ENCODE measurements at regions not wholly inside any gene's neighbourhood (a gene's known extent, or its start where the extent isn't known, plus 50 kb on each side); places are given as distances from the start of the nearest gene placed in this dataset.
A peak's percentile ranks its signal among the peaks of the same experiment; 100 is the strongest.

- no TSS peak for BruUV-seq (replicated peaks)
Measured at GRCh38 chr10:3433988-3434387, 261.4 kb upstream of the PITRM1 start.

More at GRCh38 chr10:3433988-3434387, 261.4 kb upstream of the PITRM1 start:
- peaks cover under 1% of the 10 kb centered on the region for H3K9me3 ChIP-seq (ENCODE audit: control insufficient read depth, insufficient read depth, low read length)
- intact Hi-C loops (cut with micrococcal nuclease) (no loop called here), in situ Hi-C loops (cut with MboI; ENCODE audit: low sequenced_read_pairs) (no loop called here), dilution Hi-C loops (cut with HindIII; ENCODE audit: low sequenced_read_pairs, unreplicated experiment) (no loop called here)
- peak overlapping the region; percentile 86; the same call in 1 of the 2 replicates for H2BK20ac ChIP-seq (ENCODE audit: low read depth, low read length)
- H4K5ac ChIP-seq (ENCODE audit: low read depth, low read length), result 0 out of 2 replicates have a peak overlapping the region, but pooled peaks have one; percentile 18
- ATAC-seq (ENCODE audit: low read depth), result no peak
- peaks cover 7% of the 10 kb centered on the region; the same call in 1 of the 2 replicates for H3K9me1 ChIP-seq (ENCODE audit: insufficient read depth, low read length)
- H3K4me1 ChIP-seq (ENCODE audit: control insufficient read depth, insufficient read depth, low read length), result peaks cover 7% of the 10 kb centered on the region
- no peak overlapping the region for H3K9ac ChIP-seq (ENCODE audit: low read depth, low read length)
- no peak overlapping the region for H3K56ac ChIP-seq (ENCODE audit: extremely low read depth, insufficient read depth, low read length)
- 80% methylated on average over 1 of the region's 6 CpGs; no CpG with 5 or more reads in 1 of the 2 experiments for WGBS, 2 experiments (ENCODE audit: extremely low coverage in 2 of 2, insufficient read length in 1 of 2)
- peak overlapping the region; percentile 88; the same call in 2 of the 3 replicates for H2BK15ac ChIP-seq (ENCODE audit: low read depth, low read length)
- no peak overlapping the region for H3K4me2 ChIP-seq (ENCODE audit: low read depth, low read length)
- POLR2A ChIA-PET (ENCODE audit: unreplicated experiment), result no interaction called here
- no peak overlapping the region; the same call in 1 of the 2 replicates for H3K23ac ChIP-seq (ENCODE audit: low read depth, low read length)
- no peak overlapping the region for H3K4me3 ChIP-seq (ENCODE audit: insufficient read depth, low read depth, low read length)
- no peaks in the 10 kb centered on the region for H3K36me3 ChIP-seq (ENCODE audit: control insufficient read depth, insufficient read depth, low read length)
- H4K91ac ChIP-seq (ENCODE audit: insufficient read depth, low read depth, low read length), result peak overlapping the region; percentile 66; the same call in 1 of the 2 replicates
- peak overlapping the region; percentile 61 for H3K18ac ChIP-seq (ENCODE audit: low read depth, low read length)
- DNase-seq, result no peak
- peak overlapping the region; percentile 72; the same call in 1 of the 2 replicates for H2AK5ac ChIP-seq (ENCODE audit: low read depth, low read length)
- peak overlapping the region; percentile 79; the same call in 1 of the 2 replicates for H3K4ac ChIP-seq (ENCODE audit: low read depth, low read length)
- H2AFZ ChIP-seq (replicated peaks; ENCODE audit: low read length, poor library complexity), result no peak overlapping the region
- no peaks in the 10 kb centered on the region for H3K79me1 ChIP-seq (ENCODE audit: low read depth in 1 of 2, low read length in 2 of 2)
- H3K14ac ChIP-seq (replicated peaks; ENCODE audit: low read depth, low read length), result peak overlapping the region; percentile 60
- no peak overlapping the region for H3K27ac ChIP-seq (ENCODE audit: insufficient read depth, low read length)
- no peaks in the 10 kb centered on the region for H4K20me1 ChIP-seq (ENCODE audit: insufficient read depth, low read length)
- TF ChIP-seq, protein P1, sequence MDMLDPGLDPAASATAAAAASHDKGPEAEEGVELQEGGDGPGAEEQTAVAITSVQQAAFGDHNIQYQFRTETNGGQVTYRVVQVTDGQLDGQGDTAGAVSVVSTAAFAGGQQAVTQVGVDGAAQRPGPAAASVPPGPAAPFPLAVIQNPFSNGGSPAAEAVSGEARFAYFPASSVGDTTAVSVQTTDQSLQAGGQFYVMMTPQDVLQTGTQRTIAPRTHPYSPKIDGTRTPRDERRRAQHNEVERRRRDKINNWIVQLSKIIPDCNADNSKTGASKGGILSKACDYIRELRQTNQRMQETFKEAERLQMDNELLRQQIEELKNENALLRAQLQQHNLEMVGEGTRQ (IDR thresholded peaks at IDR 0.05; ENCODE audit: low read depth, low read length), result no peak
- TF ChIP-seq RCOR1 (IDR thresholded peaks at IDR 0.05; ENCODE audit: insufficient replicate concordance, low read length) (no peak), CEBPB (IDR thresholded peaks at IDR 0.05; ENCODE audit: low read depth, low read length) (no peak), NFE2L2 (IDR thresholded peaks at IDR 0.05; ENCODE audit: low read depth, low read length) (no peak), BHLHE40 (IDR thresholded peaks at IDR 0.05; ENCODE audit: low read depth, low read length) (no peak), ELK1 (IDR thresholded peaks at IDR 0.05; ENCODE audit: borderline replicate concordance, low read depth, low read length) (no peak), FOS (IDR thresholded peaks at IDR 0.05; ENCODE audit: low read depth, low read length) (no peak)
- H2BK120ac ChIP-seq (ENCODE audit: low read depth, low read length), result peak overlapping the region; percentile 86
- peak overlapping the region in 1 of 2 experiments; percentile 2; a peak in 1 of 4 replicates for H4K8ac ChIP-seq (ENCODE audit: low read depth in 2 of 2, low read length in 2 of 2)
- H2BK5ac ChIP-seq (ENCODE audit: low read depth, low read length, poor library complexity, severe bottlenecking), result no peak overlapping the region
- H3K27me3 ChIP-seq (ENCODE audit: control insufficient read depth, insufficient read depth, low read length), result no peaks in the 10 kb centered on the region
- CTCF ChIA-PET, result no interaction called here
- H2AK9ac ChIP-seq (replicated peaks; ENCODE audit: low read depth, low read length, poor library complexity), result no peak overlapping the region
